ENCODE measurements at regions not wholly inside any gene's neighbourhood (a gene's known extent, or its start where the extent isn't known, plus 50 kb on each side); places are given as distances from the start of the nearest gene placed in this dataset.
"Not testable (repeated sequence)": the region's sequence is repeated elsewhere in the genome, so short reads cannot be mapped to it uniquely, and the experiment has no call there.

DNA sequence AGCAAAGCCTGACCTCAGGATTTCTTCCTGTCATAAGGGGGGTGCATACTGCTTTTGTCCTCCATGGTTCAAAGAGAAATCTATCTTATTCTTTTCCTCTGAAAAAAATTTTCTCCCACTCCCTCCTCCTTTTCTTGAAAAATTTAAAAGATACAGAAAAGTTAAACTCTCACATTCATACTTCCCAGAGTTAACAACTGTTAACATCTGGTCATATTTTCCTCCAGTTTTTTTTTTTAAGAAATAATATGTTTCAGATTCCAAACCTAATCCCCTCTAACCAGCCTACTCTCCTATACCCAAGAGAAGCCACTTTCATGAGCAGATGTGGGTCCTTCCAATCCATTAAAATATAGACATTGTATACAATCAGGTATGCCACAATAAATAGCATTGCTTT lies 378.9 kb upstream of the HNRNPA3 start:
- no peak for DNase-seq

DNA sequence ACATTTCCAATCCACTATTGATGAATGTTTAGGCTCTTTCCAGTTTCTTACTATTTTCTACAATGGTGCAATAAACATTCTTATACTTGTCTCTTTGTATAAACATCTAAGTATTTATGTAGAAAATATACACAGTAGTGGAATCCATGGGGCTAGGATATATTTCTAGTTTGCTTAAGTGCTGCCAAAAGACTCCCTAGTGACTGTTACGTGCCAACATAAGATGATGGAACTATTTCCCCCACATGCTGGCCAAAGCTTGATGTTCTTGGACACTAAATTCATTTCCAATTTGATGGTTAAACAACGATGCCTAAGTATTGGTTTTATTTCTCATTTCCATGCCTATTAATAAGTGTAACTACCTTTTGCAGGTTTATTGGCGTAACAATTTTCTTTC lies 378.4 kb upstream of the HNRNPA3 start:
- no peak for DNase-seq

- no peak for DNase-seq
These were observed 369.4 kb upstream of the HNRNPA3 start for GRCh38 chr2:176843208-176843607.

GRCh38 chr2:176844461-176844860 lies 368.1 kb upstream of the HNRNPA3 start:
- no peak for DNase-seq

DNA sequence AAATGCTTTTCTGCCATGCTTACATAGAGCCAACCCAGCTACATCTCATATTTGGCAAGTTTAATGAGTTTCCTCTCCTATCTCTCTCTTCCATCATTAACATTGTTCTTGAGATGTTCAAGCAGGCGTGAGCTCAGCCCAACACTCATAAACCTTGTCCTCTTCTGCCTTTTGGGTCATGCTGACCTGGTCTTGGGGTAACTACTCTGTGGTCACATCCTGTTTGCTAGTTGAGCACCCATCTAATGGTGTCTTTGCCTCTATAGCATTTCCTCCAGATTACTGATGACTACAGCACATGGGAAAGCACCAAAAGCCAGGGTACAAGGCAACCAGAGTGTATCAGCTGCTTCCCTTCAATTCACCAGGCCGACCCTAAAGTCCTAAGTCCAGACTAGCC lies 366.9 kb upstream of the HNRNPA3 start:
- DNase-seq = no peak

DNA sequence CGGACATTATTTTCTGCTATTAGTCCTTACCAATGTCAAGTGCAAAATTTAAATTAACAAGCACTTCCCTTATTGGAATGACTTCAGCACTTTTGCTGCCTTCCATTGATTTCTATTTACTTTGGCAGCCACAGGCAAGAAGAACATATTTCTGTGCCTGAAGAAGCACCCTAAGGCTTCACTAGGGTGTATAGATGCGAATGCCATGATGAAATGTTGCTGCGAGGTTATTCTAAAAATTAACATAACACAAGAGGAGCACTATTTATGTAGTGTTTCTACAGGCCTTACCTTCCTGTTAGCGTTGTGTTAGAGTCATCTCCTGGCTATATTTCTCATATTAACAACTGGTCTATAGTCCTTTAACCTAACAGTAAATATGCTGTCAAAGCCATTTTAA lies 365.0 kb upstream of the HNRNPA3 start:
- no peak for DNase-seq

GRCh38 chr2:176848844-176849243 lies 363.8 kb upstream of the HNRNPA3 start:
- DNase-seq = no peak

DNA sequence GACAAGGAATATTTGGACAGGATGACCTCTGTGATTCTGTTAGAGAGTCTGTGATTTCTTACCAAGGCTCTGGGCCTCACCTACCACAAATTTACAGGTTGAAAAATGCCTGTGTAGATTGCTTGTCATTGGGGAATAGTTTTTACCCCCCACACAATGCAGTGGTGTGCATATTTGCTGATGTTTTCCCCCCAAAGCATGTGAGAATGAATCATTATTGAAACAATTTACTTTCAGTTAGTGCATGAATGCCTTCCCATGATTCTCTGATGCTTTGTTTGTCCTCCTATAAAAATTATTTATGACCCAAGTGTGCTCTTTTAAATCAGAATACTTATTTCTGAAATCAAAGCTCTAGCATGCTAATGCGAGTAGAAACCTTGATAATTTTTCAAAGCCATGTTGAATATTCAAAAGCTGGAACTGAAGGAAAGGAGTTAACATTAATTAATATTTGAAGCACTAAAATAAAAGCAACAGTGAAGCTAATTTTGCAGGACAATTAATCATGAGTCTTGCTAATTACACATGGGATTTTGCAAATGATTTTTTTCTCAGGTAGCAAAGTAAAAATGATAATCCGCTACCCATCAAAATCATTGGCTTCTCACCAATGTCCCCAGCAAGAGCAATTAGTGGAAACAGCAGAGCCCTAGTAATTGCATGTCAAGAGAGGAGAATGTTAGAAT lies 361.2 kb upstream of the HNRNPA3 start:
- DNase-seq = no peak

- no peak for DNase-seq
These were observed 360.6 kb upstream of the HNRNPA3 start for GRCh38 chr2:176851889-176852483.

GRCh38 chr2:176852667-176853066 lies 359.9 kb upstream of the HNRNPA3 start:
- no peak for DNase-seq

GRCh38 chr2:176854062-176854461 lies 358.5 kb upstream of the HNRNPA3 start:
- DNase-seq = no peak

GRCh38 chr2:176854878-176855277 lies 357.7 kb upstream of the HNRNPA3 start:
- DNase-seq = no peak

DNA sequence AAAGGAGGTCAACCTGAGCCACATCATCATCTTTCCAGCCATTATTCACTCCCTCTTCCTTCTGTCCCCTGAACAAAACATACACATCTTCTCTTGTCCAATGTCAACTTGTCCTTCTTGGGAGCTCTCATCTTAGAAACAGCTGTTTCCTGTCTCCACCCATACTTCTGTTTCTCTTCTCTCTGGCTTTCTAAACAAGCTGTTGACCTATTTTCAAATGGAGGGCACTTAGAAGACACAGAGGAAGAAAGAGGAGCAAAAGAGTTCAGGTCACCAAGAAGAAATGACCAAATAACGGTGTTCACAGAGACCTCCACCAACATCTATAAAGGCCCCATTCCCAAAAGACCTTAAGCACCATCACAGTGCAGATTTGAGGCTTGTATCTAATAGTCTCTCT lies 355.9 kb upstream of the HNRNPA3 start:
- DNase-seq = no peak

- DNase-seq = no peak
These were observed 347.3 kb upstream of the HNRNPA3 start for GRCh38 chr2:176865336-176865735.

- DNase-seq = no peak
These were observed 340.2 kb upstream of the HNRNPA3 start for GRCh38 chr2:176872406-176872805.

DNA sequence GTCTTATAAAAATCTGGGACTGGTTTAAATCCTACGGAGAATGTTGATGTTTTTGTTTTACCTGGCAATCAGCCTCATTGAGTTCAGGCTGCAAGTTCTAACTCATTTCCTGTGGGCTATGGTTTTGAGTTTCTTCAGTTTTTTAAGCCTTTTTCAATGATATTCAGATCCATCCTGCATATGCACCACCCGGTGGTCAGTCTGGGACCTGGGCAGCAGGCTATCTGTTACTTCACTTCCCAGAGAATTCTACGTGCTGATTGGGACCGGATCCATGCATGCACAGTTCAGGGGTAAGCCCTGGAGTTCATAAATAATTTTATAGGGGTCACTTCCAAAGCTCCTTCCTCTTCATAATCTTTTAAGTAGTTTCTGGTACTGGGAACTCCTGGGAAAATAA lies 339.2 kb upstream of the HNRNPA3 start:
- no peak for DNase-seq

DNA sequence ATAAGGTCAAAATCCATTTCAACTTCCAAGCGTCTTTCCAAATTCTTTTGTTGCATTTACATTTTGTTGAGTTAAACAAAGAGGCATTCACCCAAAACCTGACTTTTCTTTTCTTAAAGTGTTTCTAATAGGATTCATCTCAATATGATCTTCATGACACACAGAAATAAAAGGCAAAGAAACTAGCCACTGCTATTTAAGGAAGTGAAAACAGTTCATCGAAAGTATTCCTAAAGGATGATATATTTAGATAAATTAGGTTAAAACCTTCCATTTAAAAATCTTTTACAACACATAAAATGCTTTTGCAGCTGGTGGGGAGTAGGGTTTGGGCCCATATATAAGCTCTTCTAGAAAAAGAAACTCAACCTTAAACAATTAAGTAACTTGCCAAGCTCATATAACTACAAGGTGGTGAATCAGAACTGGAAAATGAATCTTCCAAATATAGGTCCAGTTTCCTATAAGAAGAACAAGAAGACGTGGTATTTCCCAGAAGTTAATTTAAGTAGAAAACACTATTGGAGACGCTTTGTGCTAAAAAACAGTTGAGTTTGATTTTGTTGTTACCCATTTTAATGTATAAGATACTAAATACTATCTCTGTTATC lies 336.0 kb upstream of the HNRNPA3 start:
- DNase-seq = no peak

DNA sequence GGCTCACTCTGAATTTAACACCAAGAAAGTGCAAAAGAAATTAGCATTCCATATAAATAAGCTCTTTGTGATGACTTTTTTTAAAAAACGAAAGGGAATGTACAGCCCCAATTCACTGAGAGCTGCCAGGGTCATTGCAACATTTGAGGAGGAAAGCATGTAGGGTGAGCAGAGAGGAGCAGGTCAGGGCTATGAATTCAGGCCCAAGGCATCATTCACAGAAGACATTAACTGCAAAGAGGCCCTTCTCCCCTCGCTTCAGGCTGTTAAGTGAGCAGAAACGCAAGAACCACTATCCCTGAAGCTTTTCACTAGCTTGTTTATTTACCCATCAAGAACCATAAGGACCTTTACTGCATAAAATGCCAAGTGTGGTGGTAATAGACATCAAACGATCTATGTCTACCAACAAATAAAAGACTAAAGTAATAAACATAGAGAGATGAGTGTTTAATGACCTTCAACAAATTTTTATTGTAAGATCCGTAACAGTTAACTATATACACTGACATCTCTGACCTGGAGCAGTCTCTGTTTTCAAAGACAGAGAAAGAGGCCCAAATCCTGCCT lies 333.1 kb upstream of the HNRNPA3 start:
- no peak for DNase-seq

GRCh38 chr2:176882045-176882444 lies 330.5 kb upstream of the HNRNPA3 start:
- DNase-seq = not testable (repeated sequence)

GRCh38 chr2:176885001-176885643 lies 327.5 kb upstream of the HNRNPA3 start:
- DNase-seq = no peak

DNA sequence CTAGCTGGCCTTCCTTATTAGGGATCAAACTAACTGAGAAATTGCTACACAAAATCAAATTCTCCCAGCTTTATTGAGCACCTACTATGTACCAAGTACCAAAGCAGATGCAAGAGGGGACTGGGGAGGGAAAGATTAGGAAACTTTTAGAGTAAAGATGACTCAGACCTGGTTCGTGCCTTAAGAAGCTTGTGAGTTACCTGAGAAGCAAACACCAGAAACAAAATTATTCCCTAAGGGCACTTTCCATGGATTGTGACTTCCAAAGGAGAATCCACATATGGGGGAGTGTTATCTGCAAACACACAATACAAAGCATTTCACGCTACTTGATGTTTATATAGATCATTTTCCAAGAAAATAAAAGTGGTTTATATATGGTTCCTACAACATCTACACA lies 326.9 kb upstream of the HNRNPA3 start:
- no peak for DNase-seq

GRCh38 chr2:176891105-176891504 lies 321.5 kb upstream of the HNRNPA3 start:
- no peak for DNase-seq
